HCT116 (cell line): ENCODE measurements at regions not wholly inside any gene's neighbourhood (a gene's known extent, or its start where the extent isn't known, plus 50 kb on each side); places are given as distances from the start of the nearest gene placed in this dataset.

Source experiments
- ATAC-seq: fragments of 200-7000 bp; cut with Tn5 transposase; 2 replicates; pipeline ENCODE4 v1.9.1; 2020; ENCODE audit warnings: mild to moderate bottlenecking, moderate library complexity
- BruUV-seq: library from RNA; stranded (reverse); fragments of 400-500 nt; replicated peaks from 2 replicates; lab custom pipeline; 2021; lab: Mats Ljungman, UMichigan
- CTCF ChIA-PET: fragments of 300-600 bp; sonication (Branson Sonifier 250); formaldehyde crosslinking; loops from one replicate; lab custom pipeline; 2021; ENCODE audit warnings: antibody characterized with exemption; lab: Charles Lee
- POLR2A ChIA-PET: fragments of 300-600, 350-600 bp; sonication (Branson Sonifier 250); formaldehyde crosslinking; loops from one replicate; lab custom pipeline; 2021; ENCODE audit warnings: antibody characterized with exemption; lab: Charles Lee
- RAD21 ChIA-PET, 2 experiments: fragments of 300-600 bp; sonication (Branson Sonifier 250); formaldehyde crosslinking; loops; one replicate each; lab custom pipeline; 2023; ENCODE audit warnings: low total read pairs in 2 of 2; ENCODE audit not compliant: uncharacterized antibody in 2 of 2, unreplicated experiment in 2 of 2, low non-redundant PET in 1 of 2; lab: Charles Lee
- DNase-seq: peaks from one replicate; pipeline ENCODE4 v3.0.0-alpha.2; 2010; ENCODE audit warnings: low read depth, low spot score
- H2AFZ ChIP-seq: fragments of 200-600 bp; shearing (Covaris generic), sonication (generic); 2 replicates; pipeline ENCODE4 v1.6.1; 2017; ENCODE audit warnings: low read depth, mixed run types, mixed read lengths, antibody characterized with exemption, low read length; ENCODE audit not compliant: poor library complexity, severe bottlenecking
- H3K27ac ChIP-seq: 2 replicates; pipeline ENCODE4 v1.5.1; 2012; ENCODE audit warnings: low read depth, low read length
- H3K27me3 ChIP-seq: fragments of 200-600 bp; sonication (generic); 2 replicates; pipeline ENCODE4 v1.6.1; 2016; ENCODE audit warnings: mixed run types, low read length, mixed read lengths; ENCODE audit not compliant: insufficient read depth
- H3K36me3 ChIP-seq, 2 experiments: fragments of 200-500 bp in 1 of 2; fragments of 200-600 bp in 1 of 2; sonication (Bioruptor generic) in 1 of 2; sonication (generic) in 1 of 2; 2 replicates each; pipeline versions ENCODE4 v1.5.1 to v1.6.1; 2014 to 2016; ENCODE audit warnings: low read length in 2 of 2, inconsistent platforms in 1 of 2, mixed read lengths in 1 of 2, mixed run types in 1 of 2; ENCODE audit not compliant: insufficient read depth in 2 of 2, control insufficient read depth in 1 of 2
- H3K4me1 ChIP-seq, 2 experiments: fragments of 200-600 bp in 1 of 2; sonication (generic) in 1 of 2; 2 replicates each; pipeline versions ENCODE4 v1.5.1 to v1.6.1; 2012 to 2017; ENCODE audit warnings: low read length in 2 of 2, inconsistent platforms in 1 of 2, mild to moderate bottlenecking in 1 of 2, mixed read lengths in 1 of 2, mixed run types in 1 of 2, moderate library complexity in 1 of 2; ENCODE audit not compliant: insufficient read depth in 2 of 2, control insufficient read depth in 1 of 2
- H3K4me2 ChIP-seq: fragments of 200-600 bp; sonication (generic); 2 replicates; pipeline ENCODE4 v1.6.1; 2017; ENCODE audit warnings: mixed run types, low read length, mixed read lengths
- H3K4me3 ChIP-seq, 2 experiments: fragments of 200-600 bp in 1 of 2; sonication (generic) in 1 of 2; replicated peaks in 1 of 2; 2 replicates each; pipeline ENCODE4 v1.5.1; 2011 to 2016; ENCODE audit warnings: low read length in 2 of 2, control low read depth in 1 of 2, low read depth in 1 of 2, mild to moderate bottlenecking in 1 of 2, mixed read lengths in 1 of 2, mixed run types in 1 of 2
- H3K79me2 ChIP-seq: fragments of 200-600 bp; sonication (generic); 2 replicates; pipeline ENCODE4 v1.6.1; 2017; ENCODE audit warnings: mild to moderate bottlenecking, mixed run types, low read length, moderate library complexity, mixed read lengths; ENCODE audit not compliant: insufficient read depth
- H3K9ac ChIP-seq: fragments of 200-600 bp; sonication (generic); 2 replicates; pipeline ENCODE4 v1.6.1; 2016; ENCODE audit warnings: low read length, mixed read lengths
- H3K9me2 ChIP-seq: fragments of 200-600 bp; sonication (generic), shearing (Covaris generic); 2 replicates; pipeline ENCODE4 v1.6.1; 2017; ENCODE audit warnings: mixed run types, mild to moderate bottlenecking, moderate library complexity; ENCODE audit not compliant: insufficient read depth
- H3K9me3 ChIP-seq, 2 experiments: fragments of 200-500 bp in 1 of 2; fragments of 200-600 bp in 1 of 2; sonication (Bioruptor generic) in 1 of 2; sonication (generic) in 1 of 2; 2 replicates each; pipeline ENCODE4 v1.6.1; 2014 to 2017; ENCODE audit warnings: low read length in 2 of 2, mixed read lengths in 2 of 2, inconsistent platforms in 1 of 2, low read depth in 1 of 2, mild to moderate bottlenecking in 1 of 2, mixed run types in 1 of 2, moderate library complexity in 1 of 2; ENCODE audit not compliant: control insufficient read depth in 1 of 2, insufficient read depth in 1 of 2
- H4K20me1 ChIP-seq: fragments of 200-600 bp; sonication (generic), shearing (Covaris generic); 2 replicates; pipeline ENCODE4 v1.6.1; 2017; ENCODE audit warnings: mixed run types, mild to moderate bottlenecking, moderate library complexity; ENCODE audit not compliant: insufficient read depth
- CBX3 ChIP-seq: IDR thresholded peaks from 2 replicates; pipeline ENCODE4 v1.6.1; 2012; ENCODE audit warnings: low read depth
- FOSL1 ChIP-seq: IDR thresholded peaks from 2 replicates; pipeline ENCODE4 v1.6.1; 2012; ENCODE audit warnings: low read depth
- JUND ChIP-seq: IDR thresholded peaks from 2 replicates; pipeline ENCODE4 v1.6.1; 2012
- POLR2AphosphoS5 ChIP-seq: IDR thresholded peaks from 2 replicates; pipeline ENCODE4 v1.6.1; 2011; ENCODE audit warnings: mild to moderate bottlenecking, low read depth, low read length, moderate library complexity
- ZBTB33 ChIP-seq: IDR thresholded peaks from 2 replicates; pipeline ENCODE4 v1.6.1; 2011; ENCODE audit warnings: mild to moderate bottlenecking, low read length, moderate library complexity; ENCODE audit not compliant: insufficient replicate concordance; ENCODE audit errors: extremely low read depth
- ZNF274 ChIP-seq: fragments of 200-500 bp; sonication (Bioruptor generic); IDR thresholded peaks from 2 replicates; pipeline ENCODE4 v1.6.1; 2014; ENCODE audit warnings: mild to moderate bottlenecking, low read depth, low read length, inconsistent platforms
- intact Hi-C: fragments of 100-400 bp; cut with micrococcal nuclease; formaldehyde crosslinking; loops from 2 replicates; pipeline ENCODE4 v1.10.0; 2022
- TF ChIP-seq, protein P1 (sequence below): IDR thresholded peaks from 2 replicates; pipeline ENCODE4 v1.6.1; 2012

DNA sequence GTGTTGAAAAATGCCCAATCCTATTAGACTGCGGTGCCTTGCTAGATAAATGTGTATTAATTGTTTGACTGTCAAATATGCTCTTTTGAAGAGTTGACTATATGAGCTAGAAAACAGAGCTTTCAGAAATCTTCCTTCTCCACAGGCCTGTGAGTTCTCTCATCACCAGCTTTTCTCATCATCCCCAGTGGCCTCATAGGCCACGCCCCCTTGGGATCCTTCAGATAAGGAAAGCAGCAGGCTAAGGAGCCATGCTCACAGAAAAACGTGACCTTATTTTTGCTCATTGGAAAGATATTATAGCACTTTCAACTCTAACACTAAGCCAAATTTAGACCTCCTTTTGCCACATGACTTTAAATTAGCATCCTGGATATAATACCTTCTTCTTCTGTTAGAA, 514.4 kb upstream of the ARRDC4 start:
- ATAC-seq, result no peak
- ChIA-PET CTCF (no interaction called here), POLR2A (no interaction called here)

More for the DNA sequence above, 514.4 kb upstream of the ARRDC4 start:
- Histone ChIP-seq H3K79me2 (no peaks in the 10 kb centered on the region), H3K27me3 (no peaks in the 10 kb centered on the region), H3K27ac (no peak overlapping the region), H3K9me2 (no peaks in the 10 kb centered on the region), H3K4me1 (no peaks in the 10 kb centered on the region), H3K36me3 (no peaks in the 10 kb centered on the region), H3K4me2 (no peak overlapping the region), H2AFZ (no peak overlapping the region), H3K9ac (no peak overlapping the region), H3K4me3 (no peak overlapping the region)
- intact Hi-C loops, result no loop called here
- RAD21 ChIA-PET, result no interaction called here
- TF ChIP-seq FOSL1, result no peak
- TF ChIP-seq, protein P1, sequence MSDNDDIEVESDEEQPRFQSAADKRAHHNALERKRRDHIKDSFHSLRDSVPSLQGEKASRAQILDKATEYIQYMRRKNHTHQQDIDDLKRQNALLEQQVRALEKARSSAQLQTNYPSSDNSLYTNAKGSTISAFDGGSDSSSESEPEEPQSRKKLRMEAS, result no peak
- no peak for TF ChIP-seq JUND
- no peak for TF ChIP-seq CBX3
- no peak for TF ChIP-seq ZBTB33
- TF ChIP-seq ZNF274, result no peak
- no peak for TF ChIP-seq POLR2AphosphoS5
- TF ChIP-seq, all 23 proteins: peak for 0
- Histone ChIP-seq H3K9me3 (peaks cover 5 to 7% of the 10 kb centered on the region in 2 experiments; a peak in 1 of 4 replicates), H4K20me1 (no peaks in the 10 kb centered on the region)
- DNase-seq, result no peak
- BruUV-seq, result no TSS peak
